ENCODE measurements at regions not wholly inside any gene's neighbourhood (a gene's known extent, or its start where the extent isn't known, plus 50 kb on each side); places are given as distances from the start of the nearest gene placed in this dataset.
"Not testable (repeated sequence)": the region's sequence is repeated elsewhere in the genome, so short reads cannot be mapped to it uniquely, and the experiment has no call there.

DNA sequence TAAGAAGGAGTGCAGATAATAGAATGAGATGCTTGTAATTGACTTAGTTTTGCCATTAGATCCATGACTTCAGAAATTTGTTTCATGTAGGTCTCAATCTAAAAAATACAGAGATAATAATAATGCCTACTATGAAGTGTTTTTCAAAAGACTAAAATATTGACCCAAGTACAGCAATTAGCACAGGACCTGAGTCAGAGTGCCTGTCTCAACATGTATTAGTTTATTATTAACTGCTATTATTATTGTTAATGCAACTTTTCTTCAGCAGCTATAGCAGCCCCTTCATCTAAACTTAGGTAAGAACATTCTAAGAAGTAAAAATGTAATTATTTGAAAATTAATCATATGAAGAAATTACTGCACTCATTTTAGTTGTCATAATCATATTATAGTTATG, 82.9 kb upstream of the HGF start:
- TF ChIP-seq, protein P1, sequence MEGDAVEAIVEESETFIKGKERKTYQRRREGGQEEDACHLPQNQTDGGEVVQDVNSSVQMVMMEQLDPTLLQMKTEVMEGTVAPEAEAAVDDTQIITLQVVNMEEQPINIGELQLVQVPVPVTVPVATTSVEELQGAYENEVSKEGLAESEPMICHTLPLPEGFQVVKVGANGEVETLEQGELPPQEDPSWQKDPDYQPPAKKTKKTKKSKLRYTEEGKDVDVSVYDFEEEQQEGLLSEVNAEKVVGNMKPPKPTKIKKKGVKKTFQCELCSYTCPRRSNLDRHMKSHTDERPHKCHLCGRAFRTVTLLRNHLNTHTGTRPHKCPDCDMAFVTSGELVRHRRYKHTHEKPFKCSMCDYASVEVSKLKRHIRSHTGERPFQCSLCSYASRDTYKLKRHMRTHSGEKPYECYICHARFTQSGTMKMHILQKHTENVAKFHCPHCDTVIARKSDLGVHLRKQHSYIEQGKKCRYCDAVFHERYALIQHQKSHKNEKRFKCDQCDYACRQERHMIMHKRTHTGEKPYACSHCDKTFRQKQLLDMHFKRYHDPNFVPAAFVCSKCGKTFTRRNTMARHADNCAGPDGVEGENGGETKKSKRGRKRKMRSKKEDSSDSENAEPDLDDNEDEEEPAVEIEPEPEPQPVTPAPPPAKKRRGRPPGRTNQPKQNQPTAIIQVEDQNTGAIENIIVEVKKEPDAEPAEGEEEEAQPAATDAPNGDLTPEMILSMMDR (conservative IDR thresholded peaks at IDR 0.05), result no peak
- no peak overlapping the region for H3K27ac ChIP-seq

DNA sequence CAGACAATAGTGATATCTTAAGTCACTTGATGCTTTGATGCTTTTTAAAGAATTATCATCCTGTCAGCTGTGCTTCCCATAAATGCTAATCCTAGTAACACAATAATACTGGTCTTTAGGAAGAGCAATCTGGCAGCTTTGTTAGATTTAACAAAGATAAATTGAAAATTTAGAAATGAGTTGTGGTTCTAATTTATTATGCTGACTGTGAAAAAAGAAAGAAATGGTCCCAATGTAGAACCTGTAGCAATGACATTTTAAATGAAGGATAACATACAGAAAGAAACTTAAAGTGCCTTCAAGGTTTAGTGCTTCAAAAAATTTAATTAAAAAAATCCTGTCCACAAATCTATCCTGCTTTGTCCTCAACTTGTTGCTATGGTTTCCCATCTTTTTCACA, 81.6 kb upstream of the HGF start:
- no peak overlapping the region for H3K27ac ChIP-seq
- TF ChIP-seq, protein P1 (conservative IDR thresholded peaks at IDR 0.05), result no peak

GRCh38 chr7:81846398-81846797, 76.6 kb upstream of the HGF start:
- TF ChIP-seq, protein P1 (conservative IDR thresholded peaks at IDR 0.05), result no peak
- no peak overlapping the region for H3K27ac ChIP-seq

- H3K27ac ChIP-seq, result no peak overlapping the region
- TF ChIP-seq, protein P1 (conservative IDR thresholded peaks at IDR 0.05), result no peak
These were observed 75.9 kb upstream of the HGF start for GRCh38 chr7:81845744-81846241.

GRCh38 chr7:81843657-81844056, 73.8 kb upstream of the HGF start:
- not testable (repeated sequence) for H3K27ac ChIP-seq

DNA sequence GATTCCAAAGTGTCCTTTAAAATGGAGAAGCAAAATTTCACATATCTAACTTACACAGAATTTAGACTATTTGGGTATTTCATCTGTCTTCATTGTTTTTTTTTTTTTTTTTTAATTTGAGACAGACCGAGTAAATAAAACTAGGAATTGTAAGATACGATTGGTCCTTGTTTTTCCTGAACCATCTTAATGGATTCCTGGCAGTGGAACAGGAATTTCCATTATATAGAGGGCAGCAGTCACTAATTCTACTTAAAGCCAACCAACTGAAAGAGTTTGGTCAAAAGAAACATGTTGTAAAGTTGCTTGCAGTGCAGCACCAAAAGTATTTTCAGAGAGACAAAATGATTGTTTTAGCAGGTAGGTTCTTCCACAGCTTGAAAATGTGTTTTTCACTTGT, 72.5 kb upstream of the HGF start:
- no peak overlapping the region for H3K27ac ChIP-seq
- TF ChIP-seq, protein P1 (conservative IDR thresholded peaks at IDR 0.05), result no peak

- TF ChIP-seq, protein P1 (conservative IDR thresholded peaks at IDR 0.05), result no peak
These were observed 70.0 kb upstream of the HGF start for GRCh38 chr7:81839708-81840369.

GRCh38 chr7:81833401-81833800, 63.6 kb upstream of the HGF start:
- H3K27ac ChIP-seq, result no peak overlapping the region
- TF ChIP-seq, protein P1 (conservative IDR thresholded peaks at IDR 0.05), result no peak

More at GRCh38 chr7:81839708-81840369, 70.0 kb upstream of the HGF start:
- no peak overlapping the region for H3K27ac ChIP-seq
